T-helper 1 cell (primary cell): ENCODE measurements at regions not wholly inside any gene's neighbourhood (a gene's known extent, or its start where the extent isn't known, plus 50 kb on each side); places are given as distances from the start of the nearest gene placed in this dataset.
"Not testable (repeated sequence)": the region's sequence is repeated elsewhere in the genome, so short reads cannot be mapped to it uniquely, and the experiment has no call there.

ENCODE experiments used
- DNase-seq, 5 donors: peaks; one replicate each; pipeline ENCODE4 v3.0.0-alpha.2; 2012 to 2020

- no peak for DNase-seq
These were observed 932.8 kb downstream of the TTLL7 start for GRCh38 chr1:83065952-83066727.

GRCh38 chr1:83064589-83065242 is 934.2 kb downstream of the TTLL7 start:
- DNase-seq = no peak

GRCh38 chr1:83060651-83061390 is 938.1 kb downstream of the TTLL7 start:
- DNase-seq = no peak

- DNase-seq = no peak
These were observed 938.7 kb downstream of the TTLL7 start for GRCh38 chr1:83060221-83060620.

GRCh38 chr1:83058327-83058726 is 940.6 kb downstream of the TTLL7 start:
- DNase-seq = no peak

GRCh38 chr1:83055391-83056170 is 943.4 kb downstream of the TTLL7 start:
- DNase-seq = no peak

- no peak for DNase-seq
These were observed 945.5 kb downstream of the TTLL7 start for GRCh38 chr1:83053446-83053845.

- DNase-seq = no peak
These were observed 946.1 kb downstream of the TTLL7 start for GRCh38 chr1:83052865-83053264.

GRCh38 chr1:83051053-83051452 is 947.9 kb downstream of the TTLL7 start:
- DNase-seq = not testable (repeated sequence)

GRCh38 chr1:83043244-83043643 is 955.7 kb downstream of the TTLL7 start:
- no peak for DNase-seq

- DNase-seq = not testable (repeated sequence)
These were observed 959.8 kb downstream of the TTLL7 start for GRCh38 chr1:83039091-83039490.

- DNase-seq = no peak
These were observed 964.1 kb downstream of the TTLL7 start for GRCh38 chr1:83034851-83035250.

- no peak for DNase-seq
These were observed 965.2 kb downstream of the TTLL7 start for GRCh38 chr1:83033682-83034081.

- no peak for DNase-seq
These were observed 969.0 kb downstream of the TTLL7 start for GRCh38 chr1:83029916-83030315.

GRCh38 chr1:83029050-83029449 is 969.9 kb downstream of the TTLL7 start:
- no peak for DNase-seq

- DNase-seq = no peak
These were observed 970.5 kb downstream of the TTLL7 start for GRCh38 chr1:83028467-83028866.

- no peak for DNase-seq
These were observed 971.4 kb downstream of the TTLL7 start for GRCh38 chr1:83027511-83027910.

- DNase-seq = no peak
These were observed 972.2 kb downstream of the TTLL7 start for GRCh38 chr1:83026745-83027144.

GRCh38 chr1:83024251-83024767 is 974.6 kb downstream of the TTLL7 start:
- DNase-seq = no peak

- DNase-seq = no peak
These were observed 975.7 kb downstream of the TTLL7 start for GRCh38 chr1:83023212-83023611.

GRCh38 chr1:83022206-83022605 is 976.7 kb downstream of the TTLL7 start:
- no peak for DNase-seq

GRCh38 chr1:83017701-83018100 is 981.2 kb downstream of the TTLL7 start:
- DNase-seq = no peak

- no peak for DNase-seq
These were observed 981.7 kb downstream of the TTLL7 start for GRCh38 chr1:83017276-83017675.
